Right cardiac atrium (tissue), 5 donors: ENCODE measurements at regions not wholly inside any gene's neighbourhood (a gene's known extent, or its start where the extent isn't known, plus 50 kb on each side); places are given as distances from the start of the nearest gene placed in this dataset.

ENCODE experiments used
- ATAC-seq, 2 donors: fragments of 200-7000 bp; cut with Tn5 transposase; one replicate each; pipeline versions ENCODE4 v1.8.0 to v1.9.1; 2020; ENCODE audit warnings: moderate library complexity in 2 of 2, mild to moderate bottlenecking in 1 of 2
- DNase-seq, 3 donors: peaks; one replicate each; pipeline ENCODE4 v3.0.0-alpha.2; 2020
- H3K27ac ChIP-seq: one replicate; pipeline ENCODE4 v1.5.1; 2013; ENCODE audit warnings: mild to moderate bottlenecking, low read length, control low read depth, moderate library complexity
- H3K27me3 ChIP-seq: one replicate; pipeline ENCODE4 v1.6.1; 2013; ENCODE audit not compliant: control insufficient read depth, insufficient read depth
- H3K4me1 ChIP-seq: one replicate; pipeline ENCODE4 v1.6.1; 2013; ENCODE audit warnings: low read length; ENCODE audit not compliant: control insufficient read depth, insufficient read depth
- H3K4me3 ChIP-seq: one replicate; pipeline ENCODE4 v1.5.1; 2013; ENCODE audit warnings: low read length, control low read depth
- H3K9me3 ChIP-seq: one replicate; pipeline ENCODE4 v1.6.1; 2013; ENCODE audit warnings: low read length; ENCODE audit not compliant: control insufficient read depth
- WGBS: extraction: QIAGEN DNeasy Blood & Tissue Kit; methylation state at CpG from one replicate; pipeline ENCODE4 v1.1.7; 2013; 5-methylcytosine and 5-hydroxymethylcytosine counted together
- intact Hi-C, 4 donors: fragments of 100-400 bp; cut with DNase I; formaldehyde crosslinking; loops; one replicate each; pipeline versions ENCODE4 v1.11.0 to v1.14.0; 2022 to 2023
- donor health status: healthy with polysubstance abuse.
- donor health status: DM: no; HTN: yes; CAD: no.
- donor health status: DM: no; HTN: no; CAD: no.
- donor health status: DM: no; HTN: yes; CAD: no; lungs with severe emphysema.
- donor health status: DM: yes; HTN: yes; CAD: no.

DNA sequence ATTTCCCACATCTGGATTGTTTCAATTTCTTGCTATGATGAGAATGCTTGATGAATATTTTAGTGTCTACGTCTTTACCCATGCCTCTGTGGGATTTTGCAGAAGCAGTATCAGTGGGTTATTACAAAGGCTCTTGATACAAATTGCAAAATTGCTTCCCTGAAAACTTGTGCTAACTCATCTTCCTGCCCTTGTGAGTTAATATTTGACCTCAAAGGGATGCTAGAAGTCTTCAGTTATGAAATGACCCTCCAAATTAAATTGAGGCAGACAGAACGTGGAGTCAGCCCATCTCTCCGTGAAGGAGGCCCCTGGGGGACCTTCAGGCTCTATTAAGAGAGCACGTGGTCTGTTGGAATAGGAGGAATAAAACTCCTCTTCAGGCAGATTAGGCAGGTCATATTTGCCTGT is 239.2 kb upstream of the HS6ST1 start:
- Histone ChIP-seq H3K27ac (no peak overlapping the region), H3K4me1 (no peaks in the 10 kb centered on the region), H3K4me3 (no peak overlapping the region), H3K9me3 (no peaks in the 10 kb centered on the region), H3K27me3 (no peaks in the 10 kb centered on the region)
- ATAC-seq: no peak
- intact Hi-C loops: no loop called here
- WGBS: 45% methylated on average over 4 of the region's 4 CpGs
- DNase-seq: no peak

DNA sequence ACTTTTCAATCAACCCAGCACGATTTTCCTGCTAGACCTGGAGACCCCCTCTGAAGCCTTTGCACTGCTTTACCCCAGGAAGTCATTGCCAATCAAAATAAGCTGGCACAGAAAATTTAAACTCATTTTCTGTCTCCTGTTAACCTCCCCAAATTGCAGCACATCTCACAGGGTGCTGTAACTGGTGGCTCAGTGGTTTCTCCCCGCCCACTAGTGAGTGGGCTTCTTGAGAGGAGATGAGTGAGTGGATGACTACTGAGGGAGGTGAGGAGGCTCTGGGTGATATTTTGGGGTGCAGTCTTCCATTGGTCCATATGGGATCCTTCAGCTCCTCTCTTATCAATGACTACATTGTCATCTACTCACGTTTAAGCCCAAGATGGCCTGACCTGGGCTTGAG is 239.8 kb upstream of the HS6ST1 start:
- DNase-seq (no peak), ATAC-seq (no peak)
- H3K27me3 ChIP-seq: no peaks in the 10 kb centered on the region
- H3K9me3 ChIP-seq: no peaks in the 10 kb centered on the region
- H3K4me3 ChIP-seq: no peak overlapping the region
- WGBS: 66% methylated on average over 3 of the region's 3 CpGs
- no peaks in the 10 kb centered on the region for H3K4me1 ChIP-seq
- intact Hi-C loops: no loop called here
- H3K27ac ChIP-seq: no peak overlapping the region

DNA sequence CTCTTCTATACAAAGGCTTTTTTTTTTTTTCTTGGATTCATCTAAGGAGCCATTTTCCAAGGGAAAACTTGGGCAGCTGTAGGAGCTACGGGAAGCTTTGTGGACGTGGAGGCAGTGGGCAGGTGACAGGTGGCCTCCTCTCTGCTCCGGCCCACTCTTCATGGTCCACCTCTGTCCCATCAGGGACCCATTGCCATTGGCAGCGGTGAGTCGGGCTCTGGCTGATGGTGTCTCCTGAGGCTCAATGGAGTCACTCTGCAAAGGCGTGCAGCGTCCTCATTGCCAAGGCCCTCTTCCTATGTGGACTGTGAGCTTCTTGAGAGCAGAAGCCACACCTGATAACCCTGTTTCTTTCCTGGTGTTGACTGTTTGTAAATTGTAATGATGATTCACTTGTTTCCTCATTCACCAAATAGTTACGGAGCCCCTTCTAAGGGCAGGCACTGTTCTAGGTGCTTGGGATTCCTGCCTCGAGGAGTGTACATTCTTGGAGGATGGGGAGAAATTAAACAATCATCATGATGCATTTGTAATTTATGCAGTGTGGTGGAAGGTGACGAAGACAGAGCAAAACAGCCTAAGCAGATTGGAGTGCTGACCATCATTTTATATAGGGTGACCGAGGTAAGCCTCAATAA is 240.3 kb upstream of the HS6ST1 start:
- ATAC-seq: no peak
- no peak overlapping the region for H3K27ac ChIP-seq
- no peaks in the 10 kb centered on the region for H3K4me1 ChIP-seq
- no peaks in the 10 kb centered on the region for H3K27me3 ChIP-seq
- intact Hi-C loops: no loop called here
- WGBS: 96% methylated on average over 11 of the region's 11 CpGs
- H3K9me3 ChIP-seq: no peaks in the 10 kb centered on the region
- DNase-seq: no peak
- no peak overlapping the region for H3K4me3 ChIP-seq

DNA sequence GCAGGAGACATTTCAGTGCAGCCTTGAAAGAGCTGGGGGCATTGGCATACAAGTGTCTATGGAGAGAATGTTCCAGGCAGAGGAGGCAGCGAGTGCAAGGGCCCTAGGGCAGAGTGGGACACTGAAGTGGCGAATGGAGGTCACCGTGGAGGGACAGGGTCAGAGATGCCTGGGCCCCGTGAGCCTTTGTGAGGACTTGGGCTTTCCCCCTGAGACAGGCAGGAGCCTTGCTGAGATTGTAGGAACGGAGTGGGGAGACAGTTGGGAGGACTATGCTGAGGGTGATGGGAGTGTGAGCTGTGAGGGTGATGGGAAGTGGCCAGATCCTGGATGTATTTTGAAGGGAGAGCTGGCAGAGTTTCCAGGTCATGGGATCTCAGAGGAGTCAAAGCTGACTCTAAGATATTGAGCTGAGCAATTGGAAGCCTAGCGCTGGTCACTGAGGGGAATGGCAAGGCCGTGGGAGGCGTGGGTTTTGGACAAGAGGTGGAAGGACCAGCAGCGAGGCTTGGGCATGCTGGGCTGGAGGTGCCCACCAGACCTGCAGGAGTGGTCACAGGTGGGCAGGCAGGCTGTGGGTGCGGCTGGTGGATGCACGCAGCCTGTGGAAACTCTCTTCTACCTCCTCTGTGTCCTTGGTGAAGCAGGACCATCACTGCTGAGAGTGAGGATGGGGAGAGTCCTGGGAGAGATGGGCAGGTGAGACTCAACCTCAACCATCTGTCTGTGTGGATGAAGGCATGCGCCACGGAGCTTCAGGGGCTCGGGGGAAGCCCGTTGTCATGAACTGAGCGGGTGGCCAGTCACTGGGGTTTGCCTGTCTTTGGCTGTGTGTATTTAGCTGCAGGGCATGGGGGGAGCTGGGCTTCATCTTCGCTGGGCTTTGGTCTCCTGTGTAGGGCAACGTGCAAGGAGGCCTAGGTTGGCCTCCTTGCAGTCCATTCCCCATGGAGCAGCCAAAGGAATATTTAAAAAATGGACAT is 241.2 kb upstream of the HS6ST1 start:
- no peak overlapping the region for H3K27ac ChIP-seq
- H3K4me3 ChIP-seq: no peak overlapping the region
- DNase-seq (no peak), ATAC-seq (no peak)
- no peaks in the 10 kb centered on the region for H3K9me3 ChIP-seq
- H3K4me1 ChIP-seq: no peaks in the 10 kb centered on the region
- H3K27me3 ChIP-seq: no peaks in the 10 kb centered on the region
- WGBS: 88% methylated on average over 18 of the region's 18 CpGs
- intact Hi-C loops: no loop called here

DNA sequence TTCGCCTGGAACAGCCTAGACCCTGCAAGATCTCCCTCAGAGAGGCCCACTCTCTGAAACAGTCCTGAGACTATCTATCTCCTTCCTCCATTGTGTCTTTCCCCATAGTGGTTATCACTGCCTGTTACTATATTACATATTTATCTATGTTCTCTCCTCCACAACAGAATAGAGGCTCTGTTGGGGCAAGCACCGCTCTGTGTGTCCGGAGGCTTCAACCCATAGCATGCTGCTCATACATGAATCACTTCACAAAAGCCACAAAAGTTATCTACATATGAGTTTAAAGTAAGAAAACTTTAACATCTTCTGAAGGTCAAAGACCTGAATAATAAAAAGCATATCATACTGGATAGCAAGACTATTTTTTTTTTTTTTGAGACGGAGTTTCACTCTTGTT is 242.1 kb upstream of the HS6ST1 start:
- WGBS: 96% methylated on average over 4 of the region's 4 CpGs
- no peaks in the 10 kb centered on the region for H3K4me1 ChIP-seq
- intact Hi-C loops: no loop called here
- ATAC-seq: no peak
- no peaks in the 10 kb centered on the region for H3K27me3 ChIP-seq
- H3K27ac ChIP-seq: no peak overlapping the region
- DNase-seq: no peak
- H3K4me3 ChIP-seq: no peak overlapping the region
- no peaks in the 10 kb centered on the region for H3K9me3 ChIP-seq

DNA sequence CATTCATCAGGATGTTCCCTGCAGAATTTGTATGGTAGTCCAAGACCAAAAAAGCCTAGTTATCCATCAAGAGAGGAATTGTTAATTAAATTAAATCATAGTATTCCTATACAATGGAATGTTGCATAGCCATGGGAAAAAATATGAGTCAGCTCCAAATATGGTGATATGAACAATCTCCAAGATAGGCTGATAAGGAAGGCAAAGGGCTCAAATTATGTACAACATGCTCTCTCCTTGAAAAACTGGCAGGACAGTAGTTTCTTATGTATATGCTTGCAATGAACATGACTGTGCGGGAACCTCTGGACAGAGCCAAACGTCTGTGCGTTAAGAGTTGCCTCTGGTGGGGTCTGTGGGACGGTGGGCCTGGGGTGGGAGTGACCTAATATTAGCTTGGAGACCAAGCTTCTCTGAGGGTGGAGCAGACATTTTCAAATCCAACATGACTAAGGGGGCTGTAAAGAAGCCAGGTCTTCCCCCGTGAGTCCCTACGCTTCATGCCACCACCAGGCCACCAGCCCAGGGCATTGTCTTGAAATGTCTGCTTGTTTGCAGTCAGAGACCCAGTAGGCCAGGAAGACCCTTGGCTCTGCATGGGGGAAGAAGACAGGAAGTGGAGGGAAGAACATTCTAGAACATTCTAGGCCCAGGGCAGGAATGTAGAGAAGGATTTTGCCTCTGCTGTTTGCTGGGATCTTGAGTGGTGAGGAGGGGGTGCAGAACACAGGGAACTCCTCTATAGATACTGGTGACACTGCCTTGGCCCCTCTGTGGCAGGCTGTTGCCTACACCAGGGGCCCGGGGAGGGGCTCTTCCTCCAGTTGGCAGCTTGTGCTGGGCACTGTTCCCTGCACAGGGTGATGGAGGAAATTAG is 244.0 kb upstream of the HS6ST1 start:
- ATAC-seq (no peak), DNase-seq (no peak)
- Histone ChIP-seq H3K4me1 (no peaks in the 10 kb centered on the region), H3K27me3 (no peaks in the 10 kb centered on the region), H3K9me3 (no peaks in the 10 kb centered on the region), H3K4me3 (no peak overlapping the region), H3K27ac (no peak overlapping the region)
- intact Hi-C loops: no loop called here
- 73% methylated on average over 7 of the region's 7 CpGs for WGBS

DNA sequence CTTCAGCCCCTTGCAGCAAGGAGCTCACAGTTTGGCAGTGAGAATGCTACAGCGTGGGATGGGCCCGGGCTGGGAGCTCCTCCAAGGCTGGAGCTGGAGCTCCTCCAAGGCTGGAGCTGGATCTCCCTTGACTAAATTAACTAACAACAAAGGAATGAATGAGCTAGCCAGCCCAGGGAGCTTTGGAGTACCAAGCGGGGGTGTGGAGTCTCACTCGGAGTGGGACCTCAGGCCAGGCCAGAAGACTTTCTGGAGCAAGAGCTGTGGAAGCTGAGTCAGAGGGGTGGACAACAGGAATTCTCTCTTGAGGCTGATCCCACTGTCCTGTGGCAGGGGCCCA is 244.7 kb upstream of the HS6ST1 start:
- Histone ChIP-seq H3K4me1 (no peaks in the 10 kb centered on the region), H3K4me3 (no peak overlapping the region), H3K27me3 (no peaks in the 10 kb centered on the region), H3K27ac (no peak overlapping the region), H3K9me3 (no peaks in the 10 kb centered on the region)
- ATAC-seq (peak; percentile 96), DNase-seq (peak; percentile 79 to 87 (median 86))
- 47% methylated on average over 4 of the region's 4 CpGs for WGBS
- intact Hi-C loops: no loop called here

DNA sequence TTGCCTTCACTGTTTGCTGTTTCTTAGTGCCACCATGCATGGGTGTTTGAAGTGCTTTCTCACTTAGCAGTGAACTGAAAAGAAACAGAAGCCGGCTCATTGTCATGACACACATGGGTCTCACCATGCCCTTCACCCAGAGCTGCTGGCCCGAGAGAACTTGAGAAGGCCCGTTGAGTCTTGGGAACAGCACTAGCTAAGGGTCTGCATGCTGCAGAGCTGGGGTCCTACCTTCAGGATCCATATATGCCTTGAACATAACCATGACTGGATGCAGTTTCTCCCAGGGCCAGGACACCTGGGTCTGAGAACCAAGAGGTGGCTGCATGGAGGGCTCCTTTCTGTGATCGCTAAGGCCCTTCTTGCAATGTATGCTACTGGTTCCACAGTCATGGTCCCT is 245.5 kb upstream of the HS6ST1 start:
- WGBS: 92% methylated on average over 4 of the region's 4 CpGs
- no peaks in the 10 kb centered on the region for H3K9me3 ChIP-seq
- no peaks in the 10 kb centered on the region for H3K27me3 ChIP-seq
- intact Hi-C loops: no loop called here
- H3K27ac ChIP-seq: no peak overlapping the region
- ATAC-seq: no peak
- no peaks in the 10 kb centered on the region for H3K4me1 ChIP-seq
- H3K4me3 ChIP-seq: no peak overlapping the region
- DNase-seq: no peak

DNA sequence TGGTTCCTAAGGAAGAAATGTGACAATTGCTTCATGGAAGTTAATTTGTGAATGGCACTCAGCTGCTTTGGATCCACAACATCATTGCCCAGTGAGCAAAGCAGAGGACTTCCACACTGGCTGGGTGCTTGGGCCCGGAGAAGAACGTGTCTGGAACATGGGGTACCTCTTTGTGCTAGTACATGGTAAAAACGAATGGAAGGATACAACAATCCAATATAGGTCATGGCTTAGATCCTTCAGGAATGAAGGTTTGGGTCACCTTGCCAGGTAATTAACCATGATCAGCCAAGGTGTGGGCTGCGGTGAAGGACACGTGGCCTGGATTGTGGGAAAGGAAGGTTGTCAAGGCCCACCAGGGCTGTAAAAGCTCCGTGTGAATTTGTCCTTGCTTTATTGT is 245.9 kb upstream of the HS6ST1 start:
- H3K27ac ChIP-seq: no peak overlapping the region
- ATAC-seq (no peak), DNase-seq (no peak)
- no peaks in the 10 kb centered on the region for H3K27me3 ChIP-seq
- no peak overlapping the region for H3K4me3 ChIP-seq
- 94% methylated on average over 6 of the region's 6 CpGs for WGBS
- no peaks in the 10 kb centered on the region for H3K9me3 ChIP-seq
- H3K4me1 ChIP-seq: no peaks in the 10 kb centered on the region
- intact Hi-C loops: no loop called here

DNA sequence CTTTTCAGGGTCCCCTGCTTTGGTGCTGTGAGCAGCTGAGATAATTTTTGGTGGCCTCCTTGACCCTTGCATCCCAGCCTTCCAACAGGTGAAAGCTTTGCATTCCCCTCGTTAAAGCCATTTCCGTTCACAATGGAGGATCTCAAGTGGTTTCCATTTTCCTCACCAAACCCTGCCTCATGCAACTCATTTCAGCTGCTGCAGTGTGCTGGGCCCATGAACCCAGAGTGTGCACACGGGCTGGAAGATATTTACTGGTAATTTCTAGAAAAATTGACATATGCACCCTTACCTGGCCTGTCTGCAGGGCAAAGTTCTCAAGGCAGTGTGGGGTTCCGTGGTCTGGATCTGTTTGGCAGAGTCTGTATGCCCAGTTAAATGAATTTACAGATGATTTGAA is 246.8 kb upstream of the HS6ST1 start:
- WGBS: 95% methylated on average over 4 of the region's 4 CpGs
- no peaks in the 10 kb centered on the region for H3K9me3 ChIP-seq
- H3K27ac ChIP-seq: no peak overlapping the region
- H3K4me3 ChIP-seq: no peak overlapping the region
- no peak for DNase-seq
- ATAC-seq: no peak
- no peaks in the 10 kb centered on the region for H3K4me1 ChIP-seq
- intact Hi-C loops: no loop called here
- H3K27me3 ChIP-seq: no peaks in the 10 kb centered on the region

DNA sequence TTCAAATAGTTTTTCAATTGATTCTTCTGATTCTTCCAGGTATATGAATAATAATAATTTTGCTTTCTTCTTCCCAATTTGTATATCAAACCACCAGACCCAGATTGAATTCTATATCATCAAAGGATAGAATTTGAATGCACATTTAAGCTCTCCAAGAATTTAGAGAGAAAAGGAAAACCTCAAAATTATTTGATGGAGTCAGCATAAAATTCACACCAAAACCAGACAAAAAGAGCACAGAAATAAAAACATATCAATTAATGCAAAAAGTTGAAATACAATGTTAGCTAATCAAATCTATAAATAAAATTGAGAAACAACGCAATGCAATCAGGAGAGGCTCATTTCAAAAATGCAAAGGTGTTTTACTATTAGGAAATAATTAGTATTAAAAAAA is 248.0 kb upstream of the HS6ST1 start:
- intact Hi-C loops: no loop called here
- DNase-seq (no peak), ATAC-seq (no peak)
- Histone ChIP-seq H3K27me3 (no peaks in the 10 kb centered on the region), H3K27ac (no peak overlapping the region), H3K9me3 (no peaks in the 10 kb centered on the region), H3K4me3 (no peak overlapping the region), H3K4me1 (no peaks in the 10 kb centered on the region)
- 88% methylated on average over 1 of the region's 1 CpG for WGBS
